Activated CD8-positive, alpha-beta T cell treated with anti-CD3 and anti-CD28 coated beads for 36 hours (primary cell): ENCODE measurements at regions not wholly inside any gene's neighbourhood (a gene's known extent, or its start where the extent isn't known, plus 50 kb on each side); places are given as distances from the start of the nearest gene placed in this dataset.

Experiments
- ATAC-seq: fragments of 200-7000 bp; cut with Tn5 transposase; one replicate; pipeline ENCODE4 v1.10.0; 2021; ENCODE audit warnings: mild to moderate bottlenecking, moderate library complexity
- CTCF ChIA-PET: fragments of 350-600 bp; sonication (Branson Sonifier 250); formaldehyde crosslinking; loops from one replicate; lab custom pipeline; 2021; ENCODE audit warnings: antibody characterized with exemption; lab: Charles Lee
- POLR2A ChIA-PET: fragments of 350-600 bp; sonication (Branson Sonifier 250); formaldehyde crosslinking; loops from one replicate; lab custom pipeline; 2021; ENCODE audit warnings: antibody characterized with exemption; lab: Charles Lee
- DNase-seq: peaks from one replicate; pipeline ENCODE4 v3.0.0-alpha.2; 2020
- H3K27ac Mint-ChIP-seq: one replicate; pipeline ENCODE4 v1.8.0; 2021; ENCODE audit warnings: mild to moderate bottlenecking, mixed read lengths
- H3K27me3 Mint-ChIP-seq: one replicate; pipeline ENCODE4 v1.8.0; 2021; ENCODE audit warnings: mixed read lengths
- H3K36me3 Mint-ChIP-seq: one replicate; pipeline ENCODE4 v1.8.0; 2021; ENCODE audit warnings: low read depth, mixed read lengths
- H3K4me1 Mint-ChIP-seq: one replicate; pipeline ENCODE4 v1.8.0; 2021; ENCODE audit warnings: low read depth, mixed read lengths
- H3K4me3 Mint-ChIP-seq: one replicate; pipeline ENCODE4 v1.8.0; 2021; ENCODE audit warnings: mild to moderate bottlenecking, moderate library complexity, mixed read lengths
- H3K9me3 Mint-ChIP-seq: one replicate; pipeline ENCODE4 v1.8.0; 2021; ENCODE audit warnings: mixed read lengths
- intact Hi-C: fragments of 100-400 bp; cut with micrococcal nuclease; formaldehyde crosslinking; loops from one replicate; pipeline ENCODE4 v1.10.0; 2022
- TF ChIP-seq, protein P1 (sequence below): fragments of 200-600 bp; IDR thresholded peaks from one replicate; pipeline ENCODE4 v1.8.0; 2022; ENCODE audit warnings: antibody characterized with exemption, mild to moderate bottlenecking

DNA sequence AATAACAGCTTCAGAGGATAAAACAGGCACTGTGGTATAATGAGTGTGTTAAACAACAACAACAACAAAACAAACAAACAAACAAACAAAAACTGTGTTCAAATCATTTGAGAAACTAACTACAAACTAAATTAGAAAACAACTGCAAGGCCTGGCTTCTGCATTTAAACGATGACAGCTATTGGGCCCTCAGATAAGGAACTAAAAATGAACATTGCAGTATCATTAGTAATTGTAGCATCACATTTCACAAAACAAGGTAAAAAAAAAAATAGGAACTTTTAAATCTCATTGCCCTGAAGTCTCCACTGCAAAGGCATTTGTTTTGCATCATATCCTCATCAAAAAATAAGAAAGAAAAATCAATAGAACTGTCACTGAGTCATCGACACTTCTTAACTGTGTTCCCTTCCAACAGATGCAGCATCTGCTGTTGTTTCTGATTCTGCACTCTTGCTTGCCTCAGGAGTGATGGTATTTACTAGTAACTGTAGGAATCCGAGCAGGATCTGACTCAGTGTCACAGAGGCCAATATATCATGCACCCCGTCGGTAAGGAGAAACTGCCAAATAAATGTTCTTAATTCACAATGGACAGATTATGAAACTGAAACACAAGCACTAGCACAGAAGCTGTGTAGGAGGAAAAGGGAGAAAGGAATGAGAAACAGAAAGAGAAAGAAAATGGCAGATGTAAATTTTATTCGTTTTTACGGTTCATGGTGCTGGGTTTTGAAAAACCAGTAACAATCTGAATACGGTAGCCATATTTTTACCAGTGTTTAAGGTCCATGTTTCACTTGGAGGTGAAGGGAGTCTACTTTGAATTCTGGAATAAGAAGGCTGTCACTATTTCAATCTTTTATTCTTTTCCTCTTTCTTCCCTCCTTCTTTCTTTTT, 365.7 kb upstream of the EPHA7 start:
- ChIA-PET CTCF (no interaction called here), POLR2A (no interaction called here)
- Mint-ChIP-seq H3K36me3 (no peaks in the 10 kb centered on the region), H3K4me3 (no peak overlapping the region), H3K9me3 (peaks cover 3% of the 10 kb centered on the region), H3K27ac (no peak overlapping the region), H3K27me3 (no peaks in the 10 kb centered on the region), H3K4me1 (no peaks in the 10 kb centered on the region)
- intact Hi-C loops: no loop called here
- TF ChIP-seq, protein P1, sequence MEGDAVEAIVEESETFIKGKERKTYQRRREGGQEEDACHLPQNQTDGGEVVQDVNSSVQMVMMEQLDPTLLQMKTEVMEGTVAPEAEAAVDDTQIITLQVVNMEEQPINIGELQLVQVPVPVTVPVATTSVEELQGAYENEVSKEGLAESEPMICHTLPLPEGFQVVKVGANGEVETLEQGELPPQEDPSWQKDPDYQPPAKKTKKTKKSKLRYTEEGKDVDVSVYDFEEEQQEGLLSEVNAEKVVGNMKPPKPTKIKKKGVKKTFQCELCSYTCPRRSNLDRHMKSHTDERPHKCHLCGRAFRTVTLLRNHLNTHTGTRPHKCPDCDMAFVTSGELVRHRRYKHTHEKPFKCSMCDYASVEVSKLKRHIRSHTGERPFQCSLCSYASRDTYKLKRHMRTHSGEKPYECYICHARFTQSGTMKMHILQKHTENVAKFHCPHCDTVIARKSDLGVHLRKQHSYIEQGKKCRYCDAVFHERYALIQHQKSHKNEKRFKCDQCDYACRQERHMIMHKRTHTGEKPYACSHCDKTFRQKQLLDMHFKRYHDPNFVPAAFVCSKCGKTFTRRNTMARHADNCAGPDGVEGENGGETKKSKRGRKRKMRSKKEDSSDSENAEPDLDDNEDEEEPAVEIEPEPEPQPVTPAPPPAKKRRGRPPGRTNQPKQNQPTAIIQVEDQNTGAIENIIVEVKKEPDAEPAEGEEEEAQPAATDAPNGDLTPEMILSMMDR: no peak
- ATAC-seq: no peak
- no peak for DNase-seq

DNA sequence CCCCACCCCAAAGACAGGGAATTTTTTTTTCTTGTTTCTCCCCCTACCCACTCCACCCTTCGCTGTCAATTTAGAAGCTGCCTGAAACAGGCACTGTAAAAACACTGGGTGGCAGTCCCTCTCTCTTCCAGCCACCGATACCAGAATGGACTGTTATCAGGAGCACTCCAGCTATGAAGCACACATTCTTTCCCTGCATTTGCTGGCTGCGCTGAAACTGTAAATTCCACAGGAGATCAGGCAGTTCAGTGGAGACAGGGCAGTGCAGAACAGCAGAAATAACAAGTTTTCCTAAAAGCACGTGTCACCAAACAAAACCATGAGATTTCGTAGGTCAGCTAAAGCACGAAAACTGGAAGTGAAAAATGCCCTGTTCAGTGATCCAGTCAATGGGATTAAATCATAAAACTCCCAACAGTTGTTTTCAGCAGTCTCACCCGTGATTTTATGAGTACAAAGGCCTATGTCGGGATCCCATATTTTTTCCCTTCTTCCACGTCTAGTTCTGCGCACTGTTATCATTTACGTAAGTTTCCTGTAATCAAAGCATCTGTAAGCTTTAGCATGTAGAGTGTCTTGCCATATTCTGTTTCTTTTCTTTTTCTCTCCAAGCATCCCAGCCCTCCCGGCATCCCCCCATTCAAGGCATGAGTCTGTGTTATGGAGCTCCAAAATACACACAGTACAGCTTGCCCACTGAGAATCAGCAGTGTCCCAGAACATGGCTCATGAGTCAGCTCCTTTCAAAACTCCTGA, 359.9 kb upstream of the EPHA7 start:
- POLR2A ChIA-PET: no interaction called here
- TF ChIP-seq, protein P1: no peak

DNA sequence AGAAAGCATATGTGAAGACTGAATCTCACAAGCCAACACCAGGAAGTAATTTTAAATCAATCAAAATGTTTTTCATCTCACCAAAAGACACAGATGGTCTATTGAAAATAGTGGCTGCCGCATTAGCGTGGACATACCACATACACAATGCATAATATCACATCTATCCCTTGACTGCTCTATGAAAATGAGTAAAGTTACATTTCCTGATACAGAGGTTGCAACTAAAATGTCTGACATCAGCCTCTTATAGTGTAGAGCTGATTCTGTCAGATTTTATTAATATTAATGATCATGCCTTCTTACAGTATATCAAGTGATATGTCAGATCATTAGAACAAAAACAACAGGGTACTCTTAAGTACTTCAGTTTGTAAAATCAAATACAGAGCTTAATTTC, 339.8 kb upstream of the EPHA7 start:
- Mint-ChIP-seq H3K9me3 (peaks cover 1% of the 10 kb centered on the region), H3K27ac (no peak overlapping the region), H3K4me3 (no peak overlapping the region), H3K36me3 (no peaks in the 10 kb centered on the region), H3K4me1 (no peaks in the 10 kb centered on the region), H3K27me3 (no peaks in the 10 kb centered on the region)
- no peak for ATAC-seq
- POLR2A ChIA-PET: no interaction called here
- intact Hi-C loops: no loop called here
- TF ChIP-seq, protein P1: no peak
- DNase-seq: no peak
- CTCF ChIA-PET: no interaction called here

More for the DNA sequence above, 359.9 kb upstream of the EPHA7 start:
- Mint-ChIP-seq H3K27ac (no peak overlapping the region), H3K4me1 (no peaks in the 10 kb centered on the region), H3K4me3 (no peak overlapping the region), H3K36me3 (no peaks in the 10 kb centered on the region), H3K27me3 (no peaks in the 10 kb centered on the region), H3K9me3 (peaks cover 1% of the 10 kb centered on the region)
- CTCF ChIA-PET: no interaction called here
- DNase-seq (no peak), ATAC-seq (no peak)
- intact Hi-C loops: no loop called here

DNA sequence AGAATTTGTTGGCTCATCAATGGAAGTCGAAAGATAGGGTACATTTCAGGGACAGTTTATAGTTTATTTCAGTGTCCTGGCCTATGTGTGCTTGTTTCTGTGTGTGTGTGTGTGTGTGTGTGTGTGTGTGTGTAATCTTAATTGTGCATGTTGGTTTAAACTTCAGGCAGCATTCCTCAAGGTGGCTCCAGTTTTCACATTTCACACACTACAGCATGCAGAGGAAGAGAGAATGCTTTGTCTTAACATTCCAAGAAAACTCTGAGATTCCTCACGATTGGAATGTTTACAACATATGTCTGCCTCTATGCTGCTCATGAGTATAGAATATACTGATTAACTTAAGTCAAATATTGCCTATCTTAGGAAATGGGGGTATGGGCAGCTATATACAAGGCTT, 332.6 kb upstream of the EPHA7 start:
- ATAC-seq (no peak), DNase-seq (no peak)
- CTCF ChIA-PET: no interaction called here
- Mint-ChIP-seq H3K27ac (no peak overlapping the region), H3K9me3 (no peaks in the 10 kb centered on the region), H3K4me1 (no peaks in the 10 kb centered on the region), H3K4me3 (no peak overlapping the region), H3K27me3 (no peaks in the 10 kb centered on the region), H3K36me3 (no peaks in the 10 kb centered on the region)
- intact Hi-C loops: no loop called here
- POLR2A ChIA-PET: no interaction called here
- TF ChIP-seq, protein P1: no peak

DNA sequence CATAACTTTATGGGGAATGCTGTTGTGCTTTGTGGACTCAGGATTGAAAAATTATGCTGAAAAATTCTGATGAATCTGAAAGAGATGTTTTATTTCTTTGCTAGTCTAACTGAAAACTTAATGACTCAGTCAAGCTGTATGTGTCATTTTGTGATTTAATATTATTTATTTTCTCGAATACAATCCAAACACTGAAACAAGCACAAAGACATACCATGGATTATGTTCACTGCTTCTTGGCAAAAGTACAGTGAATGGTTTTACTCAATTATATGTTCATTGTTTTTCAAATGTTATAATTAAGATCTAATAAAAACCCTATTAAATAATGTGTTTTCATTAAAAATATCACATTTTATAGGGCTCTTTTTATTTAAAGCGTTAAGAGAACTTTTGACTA, 330.6 kb upstream of the EPHA7 start:
- ATAC-seq: no peak
- no peak overlapping the region for H3K27ac Mint-ChIP-seq

More for the DNA sequence above, 330.6 kb upstream of the EPHA7 start:
- intact Hi-C loops: no loop called here
- H3K27me3 Mint-ChIP-seq: no peaks in the 10 kb centered on the region
- H3K36me3 Mint-ChIP-seq: no peaks in the 10 kb centered on the region
- TF ChIP-seq, protein P1: no peak
- H3K4me3 Mint-ChIP-seq: no peak overlapping the region
- no peak for DNase-seq
- no peaks in the 10 kb centered on the region for H3K9me3 Mint-ChIP-seq
- POLR2A ChIA-PET: no interaction called here
- CTCF ChIA-PET: no interaction called here
- H3K4me1 Mint-ChIP-seq: no peaks in the 10 kb centered on the region
